A673 (cell line): ENCODE measurements at regions not wholly inside any gene's neighbourhood (a gene's known extent, or its start where the extent isn't known, plus 50 kb on each side); places are given as distances from the start of the nearest gene placed in this dataset.

ENCODE experiments used
- BruUV-seq: library from RNA; stranded (reverse); fragments of 400-500 nt; replicated peaks from 2 replicates; lab custom pipeline; 2021; lab: Mats Ljungman, UMichigan
- CTCF ChIA-PET: fragments of 300-600 bp; sonication (Branson Sonifier 250); formaldehyde crosslinking; loops from one replicate; lab custom pipeline; 2022; ENCODE audit warnings: antibody characterized with exemption; lab: Charles Lee
- POLR2A ChIA-PET: fragments of 300-600 bp; sonication (Branson Sonifier 250); formaldehyde crosslinking; loops from one replicate; lab custom pipeline; 2022; ENCODE audit warnings: antibody characterized with exemption; ENCODE audit not compliant: low non-redundant PET; lab: Charles Lee
- DNase-seq: peaks from one replicate; pipeline ENCODE4 v3.0.0-alpha.2; 2015; ENCODE audit warnings: low spot score
- H3K27ac ChIP-seq: fragments of 200-600 bp; sonication (generic); 2 replicates; pipeline ENCODE4 v1.5.1; 2016; ENCODE audit warnings: mixed run types, low read depth, mild to moderate bottlenecking, mixed read lengths, antibody characterized with exemption, low read length; ENCODE audit not compliant: poor library complexity, severe bottlenecking
- H3K27me3 ChIP-seq: fragments of 200-600 bp; sonication (generic); replicated peaks from 2 replicates; pipeline ENCODE4 v1.6.1; 2017; ENCODE audit warnings: mixed run types, low read depth, mild to moderate bottlenecking, mixed read lengths, antibody characterized with exemption, low read length; ENCODE audit not compliant: insufficient read depth, poor library complexity
- H3K36me3 ChIP-seq: fragments of 200-600 bp; sonication (generic); 2 replicates; pipeline ENCODE4 v1.6.1; 2016; ENCODE audit warnings: mixed run types, mild to moderate bottlenecking, mixed read lengths, antibody characterized with exemption, low read length; ENCODE audit not compliant: insufficient read depth, poor library complexity, severe bottlenecking
- H3K4me1 ChIP-seq: fragments of 200-600 bp; sonication (generic); 2 replicates; pipeline ENCODE4 v1.6.1; 2017; ENCODE audit warnings: mixed run types, mild to moderate bottlenecking, mixed read lengths, antibody characterized with exemption, low read length; ENCODE audit not compliant: insufficient read depth, poor library complexity, severe bottlenecking
- H3K4me3 ChIP-seq: fragments of 200-600 bp; sonication (generic); 2 replicates; pipeline ENCODE4 v1.5.1; 2016; ENCODE audit warnings: low read depth, mixed run types, mild to moderate bottlenecking, mixed read lengths, low read length; ENCODE audit not compliant: poor library complexity, severe bottlenecking
- H3K9me3 ChIP-seq: fragments of 200-600 bp; sonication (generic); 2 replicates; pipeline ENCODE4 v1.6.1; 2016; ENCODE audit warnings: mixed run types, low read depth, mild to moderate bottlenecking, mixed read lengths, antibody characterized with exemption, low read length; ENCODE audit not compliant: poor library complexity, severe bottlenecking
- EZH2 ChIP-seq: fragments of 200-600 bp; sonication (generic); IDR thresholded peaks from 2 replicates; pipeline ENCODE4 v1.6.1; 2017; ENCODE audit warnings: borderline replicate concordance, low read depth, mild to moderate bottlenecking, mixed read lengths, antibody characterized with exemption, low read length; ENCODE audit not compliant: poor library complexity, severe bottlenecking
- intact Hi-C: fragments of 100-400 bp; cut with micrococcal nuclease; formaldehyde crosslinking; loops from one replicate; pipeline ENCODE4 v1.10.0; 2022; ENCODE audit not compliant: unreplicated experiment
- TF ChIP-seq, protein P1 (sequence below): fragments of 300-800, 200-600 bp; sonication (generic); conservative IDR thresholded peaks from 2 replicates; pipeline ENCODE4 v1.5.1; 2017; ENCODE audit warnings: low read depth, mild to moderate bottlenecking, antibody characterized with exemption, low read length, moderate library complexity, mixed read lengths

DNA sequence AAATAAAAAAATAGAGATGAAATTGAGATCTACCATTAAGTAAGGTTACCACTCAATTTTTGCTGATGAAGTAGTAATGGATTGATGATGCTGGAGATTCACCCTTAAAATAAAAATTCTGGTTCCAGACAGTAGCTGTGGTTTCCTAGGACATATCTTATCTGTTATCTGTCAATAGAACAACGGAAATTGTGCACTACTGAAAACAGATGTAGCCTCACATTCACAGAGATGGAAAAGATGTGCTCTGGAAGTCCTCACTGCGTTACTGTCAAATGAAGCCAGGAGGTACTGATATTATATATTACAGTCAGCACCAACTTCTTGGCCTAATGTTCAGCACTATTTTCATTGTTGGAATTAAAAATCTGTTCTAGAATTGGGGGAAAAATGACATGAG is 154.0 kb downstream of the SLC24A2 start:
- DNase-seq: no peak
- no TSS peak for BruUV-seq
- intact Hi-C loops: no loop called here
- Histone ChIP-seq H3K9me3 (no peaks in the 10 kb centered on the region), H3K4me3 (no peak overlapping the region), H3K4me1 (no peaks in the 10 kb centered on the region), H3K27me3 (no peaks in the 10 kb centered on the region), H3K36me3 (no peaks in the 10 kb centered on the region), H3K27ac (no peak overlapping the region)
- POLR2A ChIA-PET: no interaction called here
- TF ChIP-seq, protein P1, sequence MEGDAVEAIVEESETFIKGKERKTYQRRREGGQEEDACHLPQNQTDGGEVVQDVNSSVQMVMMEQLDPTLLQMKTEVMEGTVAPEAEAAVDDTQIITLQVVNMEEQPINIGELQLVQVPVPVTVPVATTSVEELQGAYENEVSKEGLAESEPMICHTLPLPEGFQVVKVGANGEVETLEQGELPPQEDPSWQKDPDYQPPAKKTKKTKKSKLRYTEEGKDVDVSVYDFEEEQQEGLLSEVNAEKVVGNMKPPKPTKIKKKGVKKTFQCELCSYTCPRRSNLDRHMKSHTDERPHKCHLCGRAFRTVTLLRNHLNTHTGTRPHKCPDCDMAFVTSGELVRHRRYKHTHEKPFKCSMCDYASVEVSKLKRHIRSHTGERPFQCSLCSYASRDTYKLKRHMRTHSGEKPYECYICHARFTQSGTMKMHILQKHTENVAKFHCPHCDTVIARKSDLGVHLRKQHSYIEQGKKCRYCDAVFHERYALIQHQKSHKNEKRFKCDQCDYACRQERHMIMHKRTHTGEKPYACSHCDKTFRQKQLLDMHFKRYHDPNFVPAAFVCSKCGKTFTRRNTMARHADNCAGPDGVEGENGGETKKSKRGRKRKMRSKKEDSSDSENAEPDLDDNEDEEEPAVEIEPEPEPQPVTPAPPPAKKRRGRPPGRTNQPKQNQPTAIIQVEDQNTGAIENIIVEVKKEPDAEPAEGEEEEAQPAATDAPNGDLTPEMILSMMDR: no peak
- TF ChIP-seq EZH2: no peak
- CTCF ChIA-PET: no interaction called here

DNA sequence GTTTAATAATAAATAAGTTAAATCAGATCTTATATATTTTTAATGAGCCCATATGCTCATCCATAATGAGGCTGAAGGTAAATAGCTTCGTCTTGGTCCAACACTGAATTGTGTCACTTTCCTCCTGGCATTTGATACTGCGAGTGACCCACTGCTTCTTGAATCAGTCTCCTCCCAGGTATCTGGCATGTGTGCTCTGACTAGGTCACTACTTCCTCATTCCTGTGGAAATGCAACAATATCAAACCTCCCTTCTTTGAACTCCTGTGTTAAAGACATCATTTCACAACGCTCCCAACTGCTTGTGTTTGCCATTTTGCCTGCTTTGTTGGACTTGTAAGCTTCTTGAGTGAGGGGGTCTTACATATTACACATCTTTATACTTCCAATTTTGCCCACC is 157.7 kb downstream of the SLC24A2 start:
- H3K36me3 ChIP-seq: no peaks in the 10 kb centered on the region
- H3K4me1 ChIP-seq: no peaks in the 10 kb centered on the region
- ChIA-PET POLR2A (no interaction called here), CTCF (no interaction called here)
- no peaks in the 10 kb centered on the region for H3K27me3 ChIP-seq
- no peak for TF ChIP-seq EZH2
- TF ChIP-seq, protein P1: no peak
- BruUV-seq: no TSS peak
- intact Hi-C loops: no loop called here
- no peak overlapping the region for H3K27ac ChIP-seq
- no peak overlapping the region for H3K4me3 ChIP-seq
- DNase-seq: no peak
- no peaks in the 10 kb centered on the region for H3K9me3 ChIP-seq

- no peaks in the 10 kb centered on the region for H3K36me3 ChIP-seq
- DNase-seq: no peak
- TF ChIP-seq EZH2: no peak
- TF ChIP-seq, protein P1: no peak
- intact Hi-C loops: no loop called here
- H3K4me3 ChIP-seq: no peak overlapping the region
- ChIA-PET POLR2A (no interaction called here), CTCF (no interaction called here)
- no peaks in the 10 kb centered on the region for H3K4me1 ChIP-seq
- no peak overlapping the region for H3K27ac ChIP-seq
- H3K27me3 ChIP-seq: no peaks in the 10 kb centered on the region
- no TSS peak for BruUV-seq
- no peaks in the 10 kb centered on the region for H3K9me3 ChIP-seq
Measured at GRCh38 chr9:19630760-19631159, 158.1 kb downstream of the SLC24A2 start.
